ENCODE measurements at regions not wholly inside any gene's neighbourhood (a gene's known extent, or its start where the extent isn't known, plus 50 kb on each side); places are given as distances from the start of the nearest gene placed in this dataset.

GRCh38 chr13:40028446-40028845 lies 373.0 kb downstream of the COG6 start:
- TF ChIP-seq, protein P1, sequence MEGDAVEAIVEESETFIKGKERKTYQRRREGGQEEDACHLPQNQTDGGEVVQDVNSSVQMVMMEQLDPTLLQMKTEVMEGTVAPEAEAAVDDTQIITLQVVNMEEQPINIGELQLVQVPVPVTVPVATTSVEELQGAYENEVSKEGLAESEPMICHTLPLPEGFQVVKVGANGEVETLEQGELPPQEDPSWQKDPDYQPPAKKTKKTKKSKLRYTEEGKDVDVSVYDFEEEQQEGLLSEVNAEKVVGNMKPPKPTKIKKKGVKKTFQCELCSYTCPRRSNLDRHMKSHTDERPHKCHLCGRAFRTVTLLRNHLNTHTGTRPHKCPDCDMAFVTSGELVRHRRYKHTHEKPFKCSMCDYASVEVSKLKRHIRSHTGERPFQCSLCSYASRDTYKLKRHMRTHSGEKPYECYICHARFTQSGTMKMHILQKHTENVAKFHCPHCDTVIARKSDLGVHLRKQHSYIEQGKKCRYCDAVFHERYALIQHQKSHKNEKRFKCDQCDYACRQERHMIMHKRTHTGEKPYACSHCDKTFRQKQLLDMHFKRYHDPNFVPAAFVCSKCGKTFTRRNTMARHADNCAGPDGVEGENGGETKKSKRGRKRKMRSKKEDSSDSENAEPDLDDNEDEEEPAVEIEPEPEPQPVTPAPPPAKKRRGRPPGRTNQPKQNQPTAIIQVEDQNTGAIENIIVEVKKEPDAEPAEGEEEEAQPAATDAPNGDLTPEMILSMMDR (IDR thresholded peaks at IDR 0.05; ENCODE audit: low read depth, low read length, poor library complexity, severe bottlenecking) = no peak
- no peak for TF ChIP-seq EZH2phosphoT487 (IDR thresholded peaks at IDR 0.05; ENCODE audit: borderline replicate concordance, low read length)
